Neural cell (in vitro differentiated cells): ENCODE measurements at regions not wholly inside any gene's neighbourhood (a gene's known extent, or its start where the extent isn't known, plus 50 kb on each side); places are given as distances from the start of the nearest gene placed in this dataset.

Experiments used
- H2AFZ ChIP-seq: fragments of 200-600, 300-800 bp; sonication (generic), shearing (Covaris generic); 2 replicates; pipeline ENCODE4 v1.6.0; 2014; ENCODE audit warnings: low read depth, mild to moderate bottlenecking, antibody characterized with exemption, low read length, moderate library complexity
- H3F3A ChIP-seq: fragments of 200-600 bp; shearing (Covaris generic); 2 replicates; pipeline ENCODE4 v1.6.1; 2016; ENCODE audit warnings: mild to moderate bottlenecking, moderate library complexity, mixed read lengths, antibody characterized with exemption, low read length; ENCODE audit not compliant: insufficient read depth, poor library complexity, severe bottlenecking
- H3K27ac ChIP-seq: fragments of 200-600, 300-800 bp; sonication (generic), shearing (Covaris generic); 2 replicates; pipeline ENCODE4 v1.5.1; 2014; ENCODE audit warnings: mild to moderate bottlenecking, low read length, moderate library complexity
- H3K27me3 ChIP-seq: fragments of 300-800, 200-600 bp; sonication (generic), shearing (Covaris generic); 2 replicates; pipeline ENCODE4 v1.6.0; 2014; ENCODE audit warnings: mild to moderate bottlenecking, low read depth, low read length, moderate library complexity; ENCODE audit not compliant: insufficient read depth
- H3K36me3 ChIP-seq: fragments of 300-800, 200-600 bp; sonication (generic), shearing (Covaris generic); 2 replicates; pipeline ENCODE4 v1.5.1; 2014; ENCODE audit warnings: mild to moderate bottlenecking, antibody characterized with exemption, low read length, moderate library complexity; ENCODE audit not compliant: insufficient read depth
- H3K4me2 ChIP-seq: fragments of 300-800, 200-600 bp; sonication (generic), shearing (Covaris generic); 2 replicates; pipeline ENCODE4 v1.6.0; 2014; ENCODE audit warnings: mild to moderate bottlenecking, low read length
- H3K4me3 ChIP-seq: fragments of 300-800, 200-600 bp; sonication (generic), shearing (Covaris generic); 2 replicates; pipeline ENCODE4 v1.5.1; 2014; ENCODE audit warnings: mild to moderate bottlenecking, low read length, moderate library complexity
- H3K79me2 ChIP-seq: fragments of 200-600 bp; shearing (Covaris generic); replicated peaks from 2 replicates; pipeline ENCODE4 v1.6.0; 2014; ENCODE audit warnings: mild to moderate bottlenecking, low read length, moderate library complexity; ENCODE audit not compliant: insufficient read depth
- H3K9ac ChIP-seq: fragments of 300-800, 200-600 bp; sonication (generic), shearing (Covaris generic); 2 replicates; pipeline ENCODE4 v1.6.1; 2016; ENCODE audit warnings: mild to moderate bottlenecking, low read length, mixed read lengths
- H3K9me2 ChIP-seq: fragments of 200-600 bp; shearing (Covaris generic); 2 replicates; pipeline ENCODE4 v1.6.1; 2016; ENCODE audit warnings: mild to moderate bottlenecking, low read length, mixed read lengths; ENCODE audit not compliant: insufficient read depth
- H3K9me3 ChIP-seq: fragments of 200-600, 300-800 bp; sonication (generic), shearing (Covaris generic); 2 replicates; pipeline ENCODE4 v1.6.1; 2016; ENCODE audit warnings: mild to moderate bottlenecking, mixed run types, low read length, moderate library complexity, mixed read lengths
- H4K20me1 ChIP-seq: fragments of 200-600 bp; shearing (Covaris generic); 2 replicates; pipeline ENCODE4 v1.6.1; 2016; ENCODE audit warnings: mild to moderate bottlenecking, mixed run types; ENCODE audit not compliant: insufficient read depth
- EP300 ChIP-seq: fragments of 450-650 bp; conservative IDR thresholded peaks from 2 replicates; pipeline ENCODE4 v1.6.1; 2014; ENCODE audit warnings: antibody characterized with exemption, mild to moderate bottlenecking, moderate library complexity; ENCODE audit not compliant: poor library complexity, severe bottlenecking
- EZH2 ChIP-seq: fragments of 200-600, 300-800 bp; shearing (Covaris generic), sonication (generic); IDR thresholded peaks from 2 replicates; pipeline ENCODE4 v1.6.1; 2014; ENCODE audit warnings: antibody characterized with exemption, low read length, borderline replicate concordance, mild to moderate bottlenecking; ENCODE audit not compliant: insufficient read depth, poor library complexity, severe bottlenecking
- MXI1 ChIP-seq: fragments of 450-650 bp; conservative IDR thresholded peaks from 2 replicates; pipeline ENCODE4 v1.6.1; 2014; ENCODE audit warnings: antibody characterized with exemption, mild to moderate bottlenecking; ENCODE audit not compliant: poor library complexity, severe bottlenecking
- POLR2AphosphoS5 ChIP-seq: IDR thresholded peaks from 2 replicates; pipeline ENCODE4 v1.6.1; 2012
- RAD21 ChIP-seq: fragments of 450-650 bp; conservative IDR thresholded peaks from 2 replicates; pipeline ENCODE4 v1.6.1; 2014; ENCODE audit warnings: antibody characterized with exemption, mild to moderate bottlenecking, moderate library complexity
- SMC3 ChIP-seq: fragments of 450-650 bp; conservative IDR thresholded peaks from 2 replicates; pipeline ENCODE4 v1.6.1; 2014; ENCODE audit warnings: antibody characterized with exemption, mild to moderate bottlenecking, moderate library complexity; ENCODE audit not compliant: poor library complexity
- TAF1 ChIP-seq: IDR thresholded peaks from 2 replicates; pipeline ENCODE4 v1.6.1; 2012; ENCODE audit warnings: low read depth
- TF ChIP-seq, protein P1 (sequence below): fragments of 450-650 bp; IDR thresholded peaks from 2 replicates; pipeline ENCODE4 v1.5.1; 2014; ENCODE audit warnings: antibody characterized with exemption, mild to moderate bottlenecking, moderate library complexity; ENCODE audit not compliant: poor library complexity, severe bottlenecking
- TF ChIP-seq, protein P2 (sequence below): IDR thresholded peaks from 2 replicates; pipeline ENCODE4 v1.6.1; 2012; ENCODE audit warnings: borderline replicate concordance

DNA sequence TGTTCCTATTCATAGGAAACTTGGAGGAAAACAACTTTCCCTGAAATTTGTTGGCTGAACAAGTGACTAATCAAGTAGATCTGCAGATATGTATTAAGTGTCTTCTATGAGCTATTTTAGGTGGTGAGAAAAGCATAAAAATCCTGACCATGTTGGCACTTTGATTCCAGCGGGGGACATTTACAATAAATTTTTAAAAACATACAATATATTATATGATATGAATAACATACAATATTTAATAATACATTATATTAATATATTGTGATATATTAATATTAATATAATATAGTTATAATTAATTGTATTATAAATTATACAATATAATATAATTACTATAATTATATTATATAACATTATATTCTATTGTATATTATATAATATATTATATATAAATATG, 362.9 kb upstream of the SOX9 start:
- H2AFZ ChIP-seq = no peak overlapping the region
- H3F3A ChIP-seq = no peaks in the 10 kb centered on the region
- no peak overlapping the region for H3K27ac ChIP-seq
- H3K9me3 ChIP-seq = no peaks in the 10 kb centered on the region
- H3K9ac ChIP-seq = no peak overlapping the region
- no peak overlapping the region for H3K4me3 ChIP-seq
- no peaks in the 10 kb centered on the region for H3K27me3 ChIP-seq
- no peaks in the 10 kb centered on the region for H3K9me2 ChIP-seq
- no peaks in the 10 kb centered on the region for H3K36me3 ChIP-seq
- no peak for TF ChIP-seq TAF1
- TF ChIP-seq POLR2AphosphoS5 = no peak
- no peak for TF ChIP-seq EZH2
- TF ChIP-seq, protein P1, sequence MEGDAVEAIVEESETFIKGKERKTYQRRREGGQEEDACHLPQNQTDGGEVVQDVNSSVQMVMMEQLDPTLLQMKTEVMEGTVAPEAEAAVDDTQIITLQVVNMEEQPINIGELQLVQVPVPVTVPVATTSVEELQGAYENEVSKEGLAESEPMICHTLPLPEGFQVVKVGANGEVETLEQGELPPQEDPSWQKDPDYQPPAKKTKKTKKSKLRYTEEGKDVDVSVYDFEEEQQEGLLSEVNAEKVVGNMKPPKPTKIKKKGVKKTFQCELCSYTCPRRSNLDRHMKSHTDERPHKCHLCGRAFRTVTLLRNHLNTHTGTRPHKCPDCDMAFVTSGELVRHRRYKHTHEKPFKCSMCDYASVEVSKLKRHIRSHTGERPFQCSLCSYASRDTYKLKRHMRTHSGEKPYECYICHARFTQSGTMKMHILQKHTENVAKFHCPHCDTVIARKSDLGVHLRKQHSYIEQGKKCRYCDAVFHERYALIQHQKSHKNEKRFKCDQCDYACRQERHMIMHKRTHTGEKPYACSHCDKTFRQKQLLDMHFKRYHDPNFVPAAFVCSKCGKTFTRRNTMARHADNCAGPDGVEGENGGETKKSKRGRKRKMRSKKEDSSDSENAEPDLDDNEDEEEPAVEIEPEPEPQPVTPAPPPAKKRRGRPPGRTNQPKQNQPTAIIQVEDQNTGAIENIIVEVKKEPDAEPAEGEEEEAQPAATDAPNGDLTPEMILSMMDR = no peak
- TF ChIP-seq RAD21 = no peak
- TF ChIP-seq SMC3 = no peak
- no peak for TF ChIP-seq MXI1
- TF ChIP-seq, protein P2, sequence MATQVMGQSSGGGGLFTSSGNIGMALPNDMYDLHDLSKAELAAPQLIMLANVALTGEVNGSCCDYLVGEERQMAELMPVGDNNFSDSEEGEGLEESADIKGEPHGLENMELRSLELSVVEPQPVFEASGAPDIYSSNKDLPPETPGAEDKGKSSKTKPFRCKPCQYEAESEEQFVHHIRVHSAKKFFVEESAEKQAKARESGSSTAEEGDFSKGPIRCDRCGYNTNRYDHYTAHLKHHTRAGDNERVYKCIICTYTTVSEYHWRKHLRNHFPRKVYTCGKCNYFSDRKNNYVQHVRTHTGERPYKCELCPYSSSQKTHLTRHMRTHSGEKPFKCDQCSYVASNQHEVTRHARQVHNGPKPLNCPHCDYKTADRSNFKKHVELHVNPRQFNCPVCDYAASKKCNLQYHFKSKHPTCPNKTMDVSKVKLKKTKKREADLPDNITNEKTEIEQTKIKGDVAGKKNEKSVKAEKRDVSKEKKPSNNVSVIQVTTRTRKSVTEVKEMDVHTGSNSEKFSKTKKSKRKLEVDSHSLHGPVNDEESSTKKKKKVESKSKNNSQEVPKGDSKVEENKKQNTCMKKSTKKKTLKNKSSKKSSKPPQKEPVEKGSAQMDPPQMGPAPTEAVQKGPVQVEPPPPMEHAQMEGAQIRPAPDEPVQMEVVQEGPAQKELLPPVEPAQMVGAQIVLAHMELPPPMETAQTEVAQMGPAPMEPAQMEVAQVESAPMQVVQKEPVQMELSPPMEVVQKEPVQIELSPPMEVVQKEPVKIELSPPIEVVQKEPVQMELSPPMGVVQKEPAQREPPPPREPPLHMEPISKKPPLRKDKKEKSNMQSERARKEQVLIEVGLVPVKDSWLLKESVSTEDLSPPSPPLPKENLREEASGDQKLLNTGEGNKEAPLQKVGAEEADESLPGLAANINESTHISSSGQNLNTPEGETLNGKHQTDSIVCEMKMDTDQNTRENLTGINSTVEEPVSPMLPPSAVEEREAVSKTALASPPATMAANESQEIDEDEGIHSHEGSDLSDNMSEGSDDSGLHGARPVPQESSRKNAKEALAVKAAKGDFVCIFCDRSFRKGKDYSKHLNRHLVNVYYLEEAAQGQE = no peak
- no peak for TF ChIP-seq EP300
- H3K79me2 ChIP-seq = no peaks in the 10 kb centered on the region
- H4K20me1 ChIP-seq = no peaks in the 10 kb centered on the region
- no peak overlapping the region for H3K4me2 ChIP-seq

DNA sequence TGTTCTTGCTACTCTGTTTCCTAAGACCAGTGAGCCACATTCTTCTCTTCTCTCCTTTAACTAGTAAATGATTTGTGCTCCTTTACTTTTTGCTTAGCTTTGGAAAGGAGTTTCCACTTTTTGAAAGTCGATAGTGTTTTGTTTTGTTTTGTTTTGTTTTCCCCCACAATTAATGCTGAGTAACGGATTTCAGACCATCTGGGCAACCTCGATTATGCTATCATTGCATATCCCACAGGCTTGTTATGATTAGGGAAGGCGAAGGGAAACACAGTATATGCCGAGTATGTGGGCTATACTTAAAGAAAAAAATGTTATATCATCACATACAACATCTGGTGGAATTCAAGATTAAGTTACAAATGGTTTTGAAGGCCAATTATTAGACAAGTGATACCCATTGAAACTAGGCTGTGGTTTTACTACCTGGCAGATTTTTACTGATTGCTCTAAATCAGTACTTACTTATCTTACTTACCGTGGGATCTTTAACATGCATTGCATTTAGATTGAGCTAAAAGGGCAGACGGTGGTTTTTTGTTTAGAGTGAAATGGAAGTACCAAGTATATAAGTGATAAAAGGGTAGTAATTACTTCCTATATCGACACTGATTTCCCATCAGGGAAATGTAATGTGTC, 361.3 kb upstream of the SOX9 start:
- no peak overlapping the region for H3K4me2 ChIP-seq
- no peak overlapping the region for H3K9ac ChIP-seq
- H3K79me2 ChIP-seq = no peaks in the 10 kb centered on the region
- H3F3A ChIP-seq = no peaks in the 10 kb centered on the region
- H3K36me3 ChIP-seq = no peaks in the 10 kb centered on the region
- H3K4me3 ChIP-seq = no peak overlapping the region
- H4K20me1 ChIP-seq = no peaks in the 10 kb centered on the region
- no peaks in the 10 kb centered on the region for H3K27me3 ChIP-seq
- H3K9me3 ChIP-seq = no peaks in the 10 kb centered on the region
- TF ChIP-seq EZH2 = no peak
- TF ChIP-seq SMC3 = no peak
- H3K27ac ChIP-seq = no peak overlapping the region
- no peak overlapping the region for H2AFZ ChIP-seq
- no peaks in the 10 kb centered on the region for H3K9me2 ChIP-seq
